Neural progenitor cell (in vitro differentiated cells): ENCODE measurements at regions not wholly inside any gene's neighbourhood (a gene's known extent, or its start where the extent isn't known, plus 50 kb on each side); places are given as distances from the start of the nearest gene placed in this dataset.

Source experiments
- DNase-seq: peaks from one replicate; pipeline ENCODE4 v3.0.0-alpha.2; 2016; ENCODE audit warnings: low spot score
- H2AFZ ChIP-seq: fragments of 200-600 bp; sonication (generic); replicated peaks from 2 replicates; pipeline ENCODE4 v1.6.1; 2016; ENCODE audit warnings: antibody characterized with exemption
- H3F3A ChIP-seq: fragments of 200-600 bp; sonication (generic); 2 replicates; pipeline ENCODE4 v1.6.1; 2016; ENCODE audit warnings: antibody characterized with exemption, low read depth
- H3K27ac ChIP-seq: fragments of 200-600 bp; sonication (generic); 2 replicates; pipeline ENCODE4 v1.5.1; 2016; ENCODE audit warnings: mild to moderate bottlenecking
- H3K27me3 ChIP-seq: fragments of 200-600 bp; sonication (generic); 2 replicates; pipeline ENCODE4 v1.6.1; 2016; ENCODE audit warnings: mild to moderate bottlenecking, moderate library complexity
- H3K36me3 ChIP-seq: fragments of 200-600 bp; sonication (generic); 2 replicates; pipeline ENCODE4 v1.5.1; 2016
- H3K4me1 ChIP-seq: fragments of 200-600 bp; sonication (generic); 2 replicates; pipeline ENCODE4 v1.6.1; 2016; ENCODE audit warnings: mixed run types
- H3K4me2 ChIP-seq: fragments of 200-600 bp; sonication (generic); 2 replicates; pipeline ENCODE4 v1.6.1; 2016
- H3K4me3 ChIP-seq: fragments of 200-600 bp; sonication (generic); 2 replicates; pipeline ENCODE4 v1.5.1; 2016
- H3K79me2 ChIP-seq: fragments of 200-600 bp; sonication (generic); 2 replicates; pipeline ENCODE4 v1.6.1; 2016; ENCODE audit warnings: low read depth
- H3K9ac ChIP-seq: fragments of 200-600 bp; sonication (generic); 2 replicates; pipeline ENCODE4 v1.6.1; 2016
- H3K9me3 ChIP-seq: fragments of 200-600 bp; sonication (generic); 2 replicates; pipeline ENCODE4 v1.5.1; 2016; ENCODE audit warnings: low read depth
- H4K20me1 ChIP-seq: fragments of 200-600 bp; sonication (generic); 2 replicates; pipeline ENCODE4 v1.6.1; 2016; ENCODE audit warnings: low read depth
- H3K27ac Mint-ChIP-seq: 3 replicates; pipeline ENCODE4 v1.8.0; 2021; ENCODE audit warnings: mixed read lengths
- H3K27me3 Mint-ChIP-seq: 2 replicates; pipeline ENCODE4 v1.8.0; 2022; ENCODE audit warnings: low read depth, mild to moderate bottlenecking, inconsistent platforms, moderate library complexity, mixed read lengths; ENCODE audit not compliant: insufficient read depth
- H3K36me3 Mint-ChIP-seq: 3 replicates; pipeline ENCODE4 v1.8.0; 2021; ENCODE audit warnings: mixed read lengths
- H3K4me1 Mint-ChIP-seq: 3 replicates; pipeline ENCODE4 v1.8.0; 2021; ENCODE audit warnings: mixed read lengths
- H3K4me3 Mint-ChIP-seq: 3 replicates; pipeline ENCODE4 v1.8.0; 2021; ENCODE audit warnings: mild to moderate bottlenecking, moderate library complexity, mixed read lengths
- H3K9me3 Mint-ChIP-seq: 3 replicates; pipeline ENCODE4 v1.8.0; 2020; ENCODE audit warnings: mixed read lengths
- CTCF ChIP-seq: fragments of 200-600 bp; sonication (generic); IDR thresholded peaks from 2 replicates; pipeline ENCODE4 v1.5.1; 2017; ENCODE audit warnings: antibody characterized with exemption, mild to moderate bottlenecking
- EZH2 ChIP-seq: fragments of 200-600 bp; sonication (generic); IDR thresholded peaks from 2 replicates; pipeline ENCODE4 v1.6.1; 2017; ENCODE audit warnings: antibody characterized with exemption, mild to moderate bottlenecking, moderate library complexity
- EZH2phosphoT487 ChIP-seq: fragments of 200-600 bp; sonication (generic); IDR thresholded peaks from 2 replicates; pipeline ENCODE4 v1.6.1; 2017; ENCODE audit warnings: antibody characterized with exemption

- no peak overlapping the region for H3K4me3 Mint-ChIP-seq
- peaks cover 13% of the 10 kb centered on the region for H3K27me3 ChIP-seq
These were observed 85.3 kb upstream of the ZNF184 start for GRCh38 chr6:27558028-27558724.

GRCh38 chr6:27556406-27556805 lies 83.5 kb upstream of the ZNF184 start:
- Mint-ChIP-seq H3K27ac (no peak overlapping the region), H3K4me1 (peaks cover 16% of the 10 kb centered on the region), H3K9me3 (peaks cover 4% of the 10 kb centered on the region), H3K36me3 (peaks cover 2% of the 10 kb centered on the region), H3K27me3 (peaks cover 8% of the 10 kb centered on the region), H3K4me3 (no peak overlapping the region)
- Histone ChIP-seq H3K4me2 (no peak overlapping the region), H2AFZ (no peak overlapping the region), H3K27ac (no peak overlapping the region), H3K36me3 (no peaks in the 10 kb centered on the region), H3F3A (peaks cover 19% of the 10 kb centered on the region), H3K9ac (no peak overlapping the region), H3K4me1 (no peaks in the 10 kb centered on the region), H3K79me2 (no peaks in the 10 kb centered on the region), H3K4me3 (no peak overlapping the region), H3K27me3 (peaks cover 3% of the 10 kb centered on the region), H4K20me1 (no peaks in the 10 kb centered on the region), H3K9me3 (no peaks in the 10 kb centered on the region)
- DNase-seq: no peak
- TF ChIP-seq EZH2 (no peak), EZH2phosphoT487 (no peak)

More at GRCh38 chr6:27558028-27558724, 85.3 kb upstream of the ZNF184 start:
- Histone ChIP-seq H4K20me1 (no peaks in the 10 kb centered on the region), H3F3A (peaks cover 7% of the 10 kb centered on the region), H3K36me3 (no peaks in the 10 kb centered on the region), H2AFZ (no peak overlapping the region), H3K9ac (no peak overlapping the region), H3K79me2 (no peaks in the 10 kb centered on the region), H3K27ac (no peak overlapping the region), H3K4me3 (no peak overlapping the region), H3K9me3 (no peaks in the 10 kb centered on the region), H3K4me2 (no peak overlapping the region), H3K4me1 (no peaks in the 10 kb centered on the region)
- H3K36me3 Mint-ChIP-seq: peaks cover 2% of the 10 kb centered on the region
- TF ChIP-seq EZH2phosphoT487: no peak
- TF ChIP-seq EZH2: no peak
- no peak for TF ChIP-seq CTCF
- H3K27ac Mint-ChIP-seq: no peak overlapping the region
- H3K27me3 Mint-ChIP-seq: peaks cover 15% of the 10 kb centered on the region
- no peak for DNase-seq
- H3K9me3 Mint-ChIP-seq: peaks cover 4% of the 10 kb centered on the region
- H3K4me1 Mint-ChIP-seq: peaks cover 11% of the 10 kb centered on the region

- no peaks in the 10 kb centered on the region for H3K36me3 ChIP-seq
- Mint-ChIP-seq H3K36me3 (peaks cover 2% of the 10 kb centered on the region), H3K9me3 (peaks cover 2% of the 10 kb centered on the region), H3K27me3 (peaks cover 6% of the 10 kb centered on the region), H3K27ac (peak overlapping the region; percentile 93), H3K4me3 (peak overlapping the region; percentile 93), H3K4me1 (peaks cover 7% of the 10 kb centered on the region)
- H3K4me2 ChIP-seq: peak overlapping the region; percentile 77
- no peaks in the 10 kb centered on the region for H3K79me2 ChIP-seq
- DNase-seq: peak; percentile 68
- H2AFZ ChIP-seq: peak overlapping the region; percentile 68
- no peaks in the 10 kb centered on the region for H3K9me3 ChIP-seq
- H3K9ac ChIP-seq: no peak overlapping the region
- TF ChIP-seq CTCF: peak; percentile 17
- no peak for TF ChIP-seq EZH2
- peaks cover 5% of the 10 kb centered on the region for H3K27me3 ChIP-seq
- peak overlapping the region; percentile 65 for H3K4me3 ChIP-seq
- no peak overlapping the region for H3K27ac ChIP-seq
- no peaks in the 10 kb centered on the region for H4K20me1 ChIP-seq
- no peaks in the 10 kb centered on the region for H3K4me1 ChIP-seq
- peaks cover 19% of the 10 kb centered on the region for H3F3A ChIP-seq
These were observed 80.4 kb upstream of the ZNF184 start for GRCh38 chr6:27553123-27553904.
